HG03095 (cell line): ENCODE measurements at regions not wholly inside any gene's neighbourhood (a gene's known extent, or its start where the extent isn't known, plus 50 kb on each side); places are given as distances from the start of the nearest gene placed in this dataset.

Source experiments
- ATAC-seq: cut with Tn5 transposase; IDR thresholded peaks from one replicate; pipeline ENCODE4 v1.9.1; 2021; ENCODE audit warnings: moderate library complexity; ENCODE audit not compliant: unreplicated experiment

DNA sequence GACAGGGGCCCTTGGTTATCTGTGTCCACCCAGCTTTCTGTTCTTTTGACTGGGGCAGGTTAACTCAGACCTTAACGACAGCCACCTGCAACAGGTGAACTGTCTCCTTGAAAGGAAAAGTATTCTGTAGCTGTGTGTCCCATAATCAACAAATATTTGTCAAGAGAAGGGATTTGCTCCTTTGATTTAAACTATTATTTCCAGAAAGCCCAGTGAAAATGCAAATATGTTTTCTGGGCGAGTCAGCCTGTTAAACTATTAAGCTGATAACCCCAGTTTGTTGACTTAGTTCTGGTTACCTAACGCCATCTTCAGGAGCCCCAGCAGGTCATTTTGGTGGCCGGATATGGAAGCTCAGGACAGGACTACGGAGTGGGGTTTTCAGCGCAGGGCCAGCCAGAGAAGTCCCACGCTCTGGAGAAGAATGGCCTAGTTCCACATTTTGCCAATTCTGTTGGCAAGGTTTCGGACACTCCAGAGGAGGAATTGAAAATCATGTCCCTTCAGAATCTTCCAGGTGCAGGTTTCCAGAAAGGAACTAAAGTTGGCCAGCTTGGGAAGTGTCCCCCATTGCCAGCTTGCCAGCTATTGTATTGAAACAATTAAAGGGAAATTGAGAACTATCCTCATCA is 54.5 kb downstream of the ADRA2A start:
- no peak for ATAC-seq

DNA sequence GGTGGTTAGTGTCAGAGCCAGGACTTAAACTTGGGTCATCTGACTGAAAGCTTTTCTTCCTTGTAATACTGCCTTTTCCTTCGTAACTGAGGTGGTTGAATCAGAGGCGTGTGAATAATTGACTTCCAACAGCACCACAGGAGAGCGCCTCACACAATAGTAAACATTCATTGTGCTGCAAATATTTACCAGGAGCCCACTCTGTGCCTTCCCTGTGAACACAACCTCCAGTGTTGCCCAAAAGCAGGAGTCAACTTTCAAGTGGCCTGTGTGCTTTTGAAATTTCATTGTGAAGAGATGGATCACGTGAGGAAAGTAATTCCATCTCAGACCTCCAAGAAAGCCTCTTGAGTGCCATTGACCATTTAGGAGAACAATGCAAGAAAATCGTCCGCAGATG is 60.2 kb downstream of the ADRA2A start:
- ATAC-seq = no peak

GRCh38 chr10:111137587-111137986 is 60.8 kb downstream of the ADRA2A start:
- ATAC-seq = no peak

DNA sequence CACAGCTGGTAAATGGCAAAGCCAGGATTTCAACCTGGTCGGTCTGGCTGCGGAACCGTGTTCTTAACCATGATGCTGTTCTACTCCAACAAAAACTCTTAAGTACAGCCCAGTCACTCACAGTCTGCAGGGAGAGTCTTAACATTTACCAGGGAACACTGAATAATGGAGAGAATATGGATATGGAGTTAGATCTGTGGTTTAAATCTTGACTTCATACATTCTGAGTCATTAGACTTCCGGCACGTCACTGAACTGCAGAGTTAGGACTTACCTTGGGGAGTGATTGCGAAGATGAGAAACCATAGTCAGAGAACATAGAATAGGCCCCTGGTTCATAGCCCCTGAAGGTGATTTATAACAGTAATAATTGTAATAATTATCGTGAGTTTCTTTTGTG is 61.7 kb downstream of the ADRA2A start:
- no peak for ATAC-seq

DNA sequence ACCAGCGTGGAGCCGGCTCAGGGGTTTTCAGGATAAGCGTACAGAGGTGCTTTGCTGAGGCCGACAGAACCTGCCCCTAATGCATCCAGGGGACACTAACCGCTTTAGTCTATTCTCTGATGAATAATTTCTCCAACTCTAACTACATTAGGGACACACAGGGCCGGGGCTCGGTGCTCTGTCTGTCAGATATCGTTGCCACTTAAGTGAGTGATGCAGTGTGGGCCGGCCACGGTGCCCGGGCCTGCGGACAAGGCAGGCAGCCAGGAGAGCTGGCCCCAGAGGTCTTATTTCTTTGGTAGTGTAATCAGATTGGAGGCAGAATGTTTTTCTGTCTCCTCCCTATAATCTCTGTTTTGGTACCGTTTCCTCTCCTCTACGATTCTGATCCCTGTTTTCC is 62.7 kb downstream of the ADRA2A start:
- no peak for ATAC-seq

- no peak for ATAC-seq
These were observed 65.4 kb downstream of the ADRA2A start for GRCh38 chr10:111142092-111142768.

DNA sequence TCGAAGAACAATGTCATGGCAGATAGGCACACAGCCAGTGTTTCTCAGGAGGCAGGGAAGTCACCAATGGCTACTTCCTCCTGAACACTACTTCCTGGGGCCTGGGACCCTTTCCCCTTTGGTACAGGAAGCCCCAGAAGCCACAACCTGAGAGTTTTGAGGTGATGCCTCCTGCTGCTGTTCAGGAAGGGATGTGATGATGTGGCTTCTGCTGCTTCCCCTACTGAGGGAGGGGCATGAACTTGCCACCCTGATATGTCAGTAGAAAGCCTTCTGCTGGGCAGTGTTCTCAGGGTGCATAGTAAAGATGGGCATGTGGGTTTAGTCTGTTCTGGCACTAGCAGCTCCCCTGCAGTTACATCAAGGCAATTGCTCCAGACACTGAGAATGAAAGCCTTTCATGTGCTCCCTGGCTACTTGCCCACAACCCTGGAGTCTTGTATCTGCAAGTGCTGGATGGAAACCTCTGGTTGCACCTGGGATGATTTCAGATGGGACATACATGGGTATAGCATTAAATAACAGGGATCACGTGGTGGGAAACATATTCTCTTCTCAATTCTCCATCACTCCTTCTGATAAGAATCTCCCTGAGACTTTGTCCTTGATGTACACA is 69.3 kb downstream of the ADRA2A start:
- no peak for ATAC-seq

GRCh38 chr10:111148025-111148424 is 71.2 kb downstream of the ADRA2A start:
- no peak for ATAC-seq

DNA sequence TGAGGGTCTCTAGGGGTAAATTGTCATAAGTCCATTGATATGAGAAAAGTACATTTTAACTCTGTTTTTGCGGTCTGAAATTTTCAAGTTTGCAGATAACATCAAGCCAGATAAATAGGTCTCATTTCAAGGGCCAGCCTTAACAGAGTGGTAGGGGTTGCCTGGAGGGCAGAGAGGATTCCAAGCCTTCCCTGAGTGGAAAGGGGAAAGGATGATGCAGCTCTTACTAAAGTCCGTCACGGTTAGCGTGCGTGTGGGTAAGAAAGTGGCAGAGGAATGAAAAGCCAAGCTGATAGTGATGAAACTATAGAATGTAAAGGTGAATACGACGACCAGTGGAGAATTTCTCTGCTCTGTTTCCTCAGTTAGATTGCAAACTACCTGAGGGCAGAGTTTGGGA is 71.6 kb downstream of the ADRA2A start:
- no peak for ATAC-seq

- ATAC-seq = no peak
These were observed 73.9 kb downstream of the ADRA2A start for GRCh38 chr10:111150691-111151090.

GRCh38 chr10:111151595-111152307 is 74.9 kb downstream of the ADRA2A start:
- ATAC-seq = no peak

DNA sequence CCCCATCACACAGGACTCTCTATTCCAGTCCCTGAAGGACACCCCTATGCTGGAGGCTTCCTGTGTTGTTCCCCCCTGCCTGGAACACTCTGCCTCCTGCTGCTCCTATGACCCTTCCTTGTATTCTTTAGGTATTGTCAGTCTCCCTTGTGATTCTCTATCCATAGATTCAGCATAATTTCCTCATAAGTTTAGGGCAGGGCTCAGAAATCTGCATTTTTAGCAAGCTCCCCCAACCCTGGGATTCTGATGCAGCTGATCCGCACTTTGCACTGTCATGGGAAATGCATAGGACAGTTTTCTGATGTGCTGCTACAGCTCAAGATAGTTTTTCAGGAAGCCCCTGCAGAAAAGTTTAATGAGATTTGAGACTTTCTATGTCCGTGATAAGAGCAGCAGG is 79.9 kb downstream of the ADRA2A start:
- no peak for ATAC-seq

GRCh38 chr10:111158595-111158994 is 81.8 kb downstream of the ADRA2A start:
- ATAC-seq = no peak

GRCh38 chr10:111161109-111161874 is 84.5 kb downstream of the ADRA2A start:
- ATAC-seq = no peak

DNA sequence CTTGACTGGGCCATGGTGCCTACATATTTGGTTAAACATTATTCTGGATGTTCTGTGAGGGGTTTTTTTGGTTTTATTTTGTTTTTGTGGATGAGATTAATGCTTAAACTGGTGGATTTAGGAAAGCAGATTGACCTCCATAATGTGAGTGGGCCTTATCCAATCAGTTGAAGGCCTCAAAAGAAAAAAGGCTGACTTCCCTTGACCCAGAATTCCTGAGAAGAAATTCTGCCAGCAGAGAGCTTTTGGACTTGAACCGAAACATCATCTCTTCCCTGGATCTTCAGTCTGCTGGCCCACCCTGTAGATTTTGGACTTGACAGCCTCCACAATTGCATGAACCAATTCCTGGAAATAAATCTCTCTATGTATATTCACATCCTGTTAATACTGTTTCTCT is 94.4 kb downstream of the ADRA2A start:
- ATAC-seq = no peak

- ATAC-seq = no peak
These were observed 99.0 kb downstream of the ADRA2A start for GRCh38 chr10:111175787-111176186.

GRCh38 chr10:111177379-111177778 is 100.5 kb downstream of the ADRA2A start:
- peak; percentile 50 for ATAC-seq

- ATAC-seq = no peak
These were observed 102.7 kb downstream of the ADRA2A start for GRCh38 chr10:111179514-111179913.

DNA sequence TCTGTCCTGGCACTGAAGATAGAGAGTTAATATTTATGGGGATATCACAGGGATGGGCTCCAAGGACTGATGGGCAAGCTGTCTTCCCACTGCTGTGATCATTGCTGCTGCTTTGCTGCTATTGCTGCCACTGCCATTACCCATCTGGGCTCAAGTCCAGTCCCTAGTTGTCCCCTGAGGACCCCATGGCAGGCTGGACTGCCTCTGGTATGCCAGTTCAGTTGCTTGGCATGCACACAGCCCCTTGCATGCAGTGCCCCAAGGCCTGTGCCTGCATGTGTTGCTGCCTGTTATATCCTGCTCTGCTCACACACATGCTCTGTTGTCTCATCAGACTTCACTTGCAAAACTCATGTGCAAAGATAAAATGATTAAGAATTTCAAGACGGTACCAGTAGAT is 109.5 kb downstream of the ADRA2A start:
- no peak for ATAC-seq

DNA sequence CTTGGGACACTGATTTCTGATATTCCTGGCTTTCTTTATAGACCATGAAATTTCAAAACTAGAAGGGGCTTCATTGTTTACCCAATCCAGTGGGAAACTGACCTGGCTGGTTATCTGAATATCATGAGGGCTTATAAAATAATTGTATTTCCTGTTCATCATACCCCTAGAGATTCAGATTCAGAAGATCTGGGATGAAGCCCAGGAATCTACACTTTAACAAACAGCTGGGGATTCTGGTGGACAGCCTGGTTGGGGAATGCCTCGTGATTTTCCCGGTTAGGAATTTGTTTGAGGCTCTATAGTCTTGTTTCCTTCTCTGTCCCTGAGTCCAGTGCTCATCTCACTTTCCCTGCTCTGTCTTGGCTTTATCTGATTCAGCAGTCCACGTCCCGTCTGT is 110.3 kb downstream of the ADRA2A start:
- no peak for ATAC-seq

- no peak for ATAC-seq
These were observed 122.8 kb downstream of the ADRA2A start for GRCh38 chr10:111199587-111199986.
